ENCODE measurements at regions not wholly inside any gene's neighbourhood (a gene's known extent, or its start where the extent isn't known, plus 50 kb on each side); places are given as distances from the start of the nearest gene placed in this dataset.

DNA sequence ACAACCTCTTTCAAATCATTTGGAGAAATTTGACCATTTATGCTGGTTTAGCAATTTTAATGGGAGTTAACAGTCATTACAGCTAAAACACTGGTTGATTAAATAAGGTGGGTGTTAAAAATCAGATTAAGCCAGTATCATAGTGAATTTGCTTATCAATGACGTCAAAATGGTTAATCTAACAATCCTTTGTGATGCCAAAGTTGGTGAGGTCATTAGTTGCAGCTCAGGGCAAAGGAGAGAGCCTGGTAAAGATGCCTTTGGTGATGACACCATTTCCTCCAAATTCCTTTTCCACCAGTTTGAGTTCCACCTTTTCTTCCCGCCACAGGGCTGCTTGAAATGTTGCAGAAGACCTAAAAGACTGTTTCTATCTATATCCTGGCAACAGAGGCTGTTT, 757.1 kb upstream of the PIK3C3 start:
- TF ChIP-seq, protein P1, sequence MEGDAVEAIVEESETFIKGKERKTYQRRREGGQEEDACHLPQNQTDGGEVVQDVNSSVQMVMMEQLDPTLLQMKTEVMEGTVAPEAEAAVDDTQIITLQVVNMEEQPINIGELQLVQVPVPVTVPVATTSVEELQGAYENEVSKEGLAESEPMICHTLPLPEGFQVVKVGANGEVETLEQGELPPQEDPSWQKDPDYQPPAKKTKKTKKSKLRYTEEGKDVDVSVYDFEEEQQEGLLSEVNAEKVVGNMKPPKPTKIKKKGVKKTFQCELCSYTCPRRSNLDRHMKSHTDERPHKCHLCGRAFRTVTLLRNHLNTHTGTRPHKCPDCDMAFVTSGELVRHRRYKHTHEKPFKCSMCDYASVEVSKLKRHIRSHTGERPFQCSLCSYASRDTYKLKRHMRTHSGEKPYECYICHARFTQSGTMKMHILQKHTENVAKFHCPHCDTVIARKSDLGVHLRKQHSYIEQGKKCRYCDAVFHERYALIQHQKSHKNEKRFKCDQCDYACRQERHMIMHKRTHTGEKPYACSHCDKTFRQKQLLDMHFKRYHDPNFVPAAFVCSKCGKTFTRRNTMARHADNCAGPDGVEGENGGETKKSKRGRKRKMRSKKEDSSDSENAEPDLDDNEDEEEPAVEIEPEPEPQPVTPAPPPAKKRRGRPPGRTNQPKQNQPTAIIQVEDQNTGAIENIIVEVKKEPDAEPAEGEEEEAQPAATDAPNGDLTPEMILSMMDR (IDR thresholded peaks at IDR 0.05) = no peak
- TF ChIP-seq POLR2A (IDR thresholded peaks at IDR 0.05) = no peak
